ENCODE measurements at regions not wholly inside any gene's neighbourhood (a gene's known extent, or its start where the extent isn't known, plus 50 kb on each side); places are given as distances from the start of the nearest gene placed in this dataset.

DNA sequence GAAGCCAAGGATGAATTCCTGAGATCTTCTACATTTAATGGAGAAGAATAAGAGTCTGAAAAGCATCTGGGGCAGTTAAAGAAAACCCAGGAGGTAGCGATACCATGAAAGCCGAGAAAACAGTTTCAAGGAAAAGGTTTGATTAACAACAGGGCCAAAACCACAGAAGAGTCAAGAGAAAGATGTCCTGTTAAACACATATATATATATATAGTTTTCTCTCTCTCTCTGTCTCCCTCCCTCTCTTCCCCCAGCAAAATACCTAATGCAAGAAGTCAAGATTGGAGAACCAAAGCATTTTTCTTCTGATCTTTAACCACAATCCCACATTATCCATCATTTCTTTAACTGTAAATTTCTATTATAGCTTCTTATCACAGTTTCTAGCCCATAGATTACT is 261.4 kb downstream of the SNX13 start:
- no peaks in the 10 kb centered on the region for H3K36me3 ChIP-seq
- ATAC-seq (no peak), DNase-seq (no peak)
- WGBS (ENCODE audit: insufficient coverage, low coverage, low lambda C conversion rate, missing lambda C conversion rate) = 90% methylated on average over 2 of the region's 2 CpGs
- H3K27ac ChIP-seq = no peak overlapping the region
- no peaks in the 10 kb centered on the region for H3K9me3 ChIP-seq
- no peak overlapping the region for H3K4me3 ChIP-seq
- no peaks in the 10 kb centered on the region for H3K27me3 ChIP-seq
- H3K4me1 ChIP-seq = no peaks in the 10 kb centered on the region
- intact Hi-C loops (cut with DNase I) = no loop called here
- TF ChIP-seq POLR2A (IDR thresholded peaks at IDR 0.05) (no peak), CTCF (IDR thresholded peaks at IDR 0.05) (no peak)

DNA sequence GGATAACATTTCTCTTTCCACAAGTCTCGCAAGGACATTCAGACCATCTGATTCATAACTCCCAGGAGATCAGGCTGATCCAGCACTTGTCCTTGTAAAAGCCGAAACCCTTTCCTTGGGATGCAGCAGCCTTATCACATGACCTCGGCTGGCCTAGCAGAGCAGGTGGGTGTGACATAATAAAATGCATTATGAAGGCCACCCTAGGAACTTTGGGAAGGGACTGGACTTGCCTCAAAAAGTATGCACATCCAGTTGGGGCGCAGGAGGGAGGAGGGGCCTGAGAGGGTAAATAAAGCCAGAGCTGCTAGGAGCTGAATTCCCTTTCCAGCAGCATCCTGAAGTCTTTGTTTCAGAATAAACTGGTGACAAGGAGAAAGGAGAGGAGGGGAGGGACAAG is 260.8 kb downstream of the SNX13 start:
- Histone ChIP-seq H3K4me3 (no peak overlapping the region), H3K27ac (no peak overlapping the region), H3K36me3 (no peaks in the 10 kb centered on the region), H3K4me1 (no peaks in the 10 kb centered on the region), H3K27me3 (no peaks in the 10 kb centered on the region), H3K9me3 (no peaks in the 10 kb centered on the region)
- no peak for TF ChIP-seq CTCF (IDR thresholded peaks at IDR 0.05)
- TF ChIP-seq POLR2A (IDR thresholded peaks at IDR 0.05) = no peak
- WGBS (ENCODE audit: insufficient coverage, low coverage, low lambda C conversion rate, missing lambda C conversion rate) = 86% methylated on average over 3 of the region's 4 CpGs
- no peak for DNase-seq
- ATAC-seq = no peak
- intact Hi-C loops (cut with DNase I) = no loop called here

- Histone ChIP-seq H3K4me3 (no peak overlapping the region), H3K27ac (no peak overlapping the region), H3K9me3 (no peaks in the 10 kb centered on the region), H3K36me3 (no peaks in the 10 kb centered on the region), H3K4me1 (no peaks in the 10 kb centered on the region), H3K27me3 (no peaks in the 10 kb centered on the region)
- intact Hi-C loops (cut with DNase I) = no loop called here
- 1% methylated on average over 6 of the region's 6 CpGs for WGBS (ENCODE audit: insufficient coverage, low coverage, low lambda C conversion rate, missing lambda C conversion rate)
- ATAC-seq (peak; percentile 47 to 74 (median 65)), DNase-seq (peak in 1 of 3 donors; percentile 27)
- TF ChIP-seq POLR2A (IDR thresholded peaks at IDR 0.05) (no peak), CTCF (IDR thresholded peaks at IDR 0.05) (no peak)
These were observed 260.3 kb downstream of the SNX13 start for GRCh38 chr7:17680026-17680425.

GRCh38 chr7:17680943-17681351 is 259.3 kb downstream of the SNX13 start:
- Histone ChIP-seq H3K36me3 (no peaks in the 10 kb centered on the region), H3K27ac (no peak overlapping the region), H3K4me1 (no peaks in the 10 kb centered on the region), H3K4me3 (no peak overlapping the region), H3K9me3 (no peaks in the 10 kb centered on the region), H3K27me3 (no peaks in the 10 kb centered on the region)
- DNase-seq (no peak), ATAC-seq (peak in 3 of 4 donors; percentile 30 to 67 (median 58))
- intact Hi-C loops (cut with DNase I) = no loop called here
- 16% methylated on average over 5 of the region's 5 CpGs for WGBS (ENCODE audit: insufficient coverage, low coverage, low lambda C conversion rate, missing lambda C conversion rate)
- TF ChIP-seq CTCF (IDR thresholded peaks at IDR 0.05) (peak; percentile 39 to 68 (median 59)), POLR2A (IDR thresholded peaks at IDR 0.05) (no peak)

DNA sequence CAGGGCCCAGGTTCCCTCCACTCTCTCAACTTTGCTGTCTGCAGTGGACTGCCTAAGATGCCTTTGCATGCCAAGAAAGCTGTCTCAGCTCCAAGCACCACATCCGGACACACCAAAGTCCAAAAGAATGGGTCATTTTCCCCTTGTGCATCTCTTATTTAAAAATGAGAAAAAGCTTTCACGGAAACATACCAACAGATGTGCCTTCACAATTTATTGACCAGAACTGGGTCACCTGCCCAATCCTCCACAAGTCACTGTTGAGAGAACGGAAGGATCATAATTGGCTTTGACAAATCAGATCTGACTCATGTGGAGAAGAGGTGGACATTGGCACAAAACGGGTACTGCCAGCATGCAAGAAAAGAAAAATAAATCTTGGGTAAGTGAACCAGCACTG is 258.3 kb downstream of the SNX13 start:
- intact Hi-C loops (cut with DNase I) = no loop called here
- H3K27ac ChIP-seq = no peak overlapping the region
- no peak overlapping the region for H3K4me3 ChIP-seq
- no peaks in the 10 kb centered on the region for H3K27me3 ChIP-seq
- 61% methylated on average over 4 of the region's 4 CpGs for WGBS (ENCODE audit: insufficient coverage, low coverage, low lambda C conversion rate, missing lambda C conversion rate)
- no peak for TF ChIP-seq POLR2A (IDR thresholded peaks at IDR 0.05)
- no peak for TF ChIP-seq CTCF (IDR thresholded peaks at IDR 0.05)
- no peak for ATAC-seq
- DNase-seq = no peak
- no peaks in the 10 kb centered on the region for H3K9me3 ChIP-seq
- no peaks in the 10 kb centered on the region for H3K36me3 ChIP-seq
- H3K4me1 ChIP-seq = no peaks in the 10 kb centered on the region

Data from right lobe of liver (tissue), 6 donors.